Mesodermal cell (in vitro differentiated cells): ENCODE measurements at regions not wholly inside any gene's neighbourhood (a gene's known extent, or its start where the extent isn't known, plus 50 kb on each side); places are given as distances from the start of the nearest gene placed in this dataset.

Source experiments
- H3K27ac ChIP-seq: 2 replicates; pipeline ENCODE4 v1.7.0; 2013; ENCODE audit warnings: mild to moderate bottlenecking, low read depth, low read length, moderate library complexity; ENCODE audit not compliant: severe bottlenecking
- H3K36me3 ChIP-seq: 2 replicates; pipeline ENCODE4 v1.7.1; 2013; ENCODE audit warnings: mild to moderate bottlenecking, low read length, moderate library complexity; ENCODE audit not compliant: control insufficient read depth, insufficient read depth
- H3K4me1 ChIP-seq: one replicate; pipeline ENCODE4 v1.7.1; 2013; ENCODE audit warnings: mild to moderate bottlenecking, low read length; ENCODE audit not compliant: insufficient read depth, control insufficient read depth, poor library complexity, severe bottlenecking
- H3K4me3 ChIP-seq: 2 replicates; pipeline ENCODE4 v1.7.0; 2013; ENCODE audit warnings: low read length, control low read depth, mild to moderate bottlenecking; ENCODE audit not compliant: insufficient read depth, poor library complexity, severe bottlenecking; ENCODE audit errors: extremely low read depth
- H3K9me3 ChIP-seq: 2 replicates; pipeline ENCODE4 v1.7.1; 2013; ENCODE audit warnings: mild to moderate bottlenecking, low read length, moderate library complexity; ENCODE audit not compliant: control insufficient read depth
- WGBS, 2 experiments: methylation state at CpG; one replicate each; pipeline ENCODE4 v1.1.5; 2013; ENCODE audit warnings: missing lambda C conversion rate in 2 of 2; ENCODE audit not compliant: insufficient coverage in 2 of 2; 5-methylcytosine and 5-hydroxymethylcytosine counted together

DNA sequence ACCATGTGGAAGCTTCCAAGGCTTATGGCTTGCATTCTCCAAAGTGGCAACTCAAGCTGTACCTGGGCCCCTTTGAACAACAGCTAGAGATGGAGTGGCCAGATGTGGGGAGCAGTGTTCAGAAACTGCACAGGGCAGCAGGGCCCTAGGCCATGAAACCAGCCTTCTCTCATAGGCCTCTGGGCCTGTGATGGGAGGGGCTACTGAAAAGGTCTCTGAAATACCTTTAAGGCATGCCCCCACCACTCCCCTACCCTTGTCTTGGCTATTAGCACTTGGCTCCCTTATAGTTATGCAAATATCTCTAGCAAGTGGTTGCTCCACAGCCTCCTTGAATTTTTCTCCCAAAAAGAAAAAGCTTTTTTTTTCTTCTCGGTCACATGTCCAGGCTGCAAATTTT lies 1014.6 kb downstream of the DTWD2 start:
- H3K4me1 ChIP-seq: no peaks in the 10 kb centered on the region
- H3K36me3 ChIP-seq: no peaks in the 10 kb centered on the region
- 50% methylated on average over 1 of the region's 1 CpG; no CpG with 5 or more reads in 1 of the 2 experiments for WGBS, 2 experiments
- H3K27ac ChIP-seq: no peak overlapping the region
- no peaks in the 10 kb centered on the region for H3K9me3 ChIP-seq
- H3K4me3 ChIP-seq: no peak overlapping the region

GRCh38 chr5:117955831-117956230 lies 1032.5 kb downstream of the DTWD2 start:
- Histone ChIP-seq H3K27ac (no peak overlapping the region), H3K4me1 (no peaks in the 10 kb centered on the region), H3K9me3 (no peaks in the 10 kb centered on the region), H3K36me3 (no peaks in the 10 kb centered on the region), H3K4me3 (no peak overlapping the region)
- WGBS, 2 experiments: 91 to 93% methylated on average over 3 of the region's 3 CpGs

DNA sequence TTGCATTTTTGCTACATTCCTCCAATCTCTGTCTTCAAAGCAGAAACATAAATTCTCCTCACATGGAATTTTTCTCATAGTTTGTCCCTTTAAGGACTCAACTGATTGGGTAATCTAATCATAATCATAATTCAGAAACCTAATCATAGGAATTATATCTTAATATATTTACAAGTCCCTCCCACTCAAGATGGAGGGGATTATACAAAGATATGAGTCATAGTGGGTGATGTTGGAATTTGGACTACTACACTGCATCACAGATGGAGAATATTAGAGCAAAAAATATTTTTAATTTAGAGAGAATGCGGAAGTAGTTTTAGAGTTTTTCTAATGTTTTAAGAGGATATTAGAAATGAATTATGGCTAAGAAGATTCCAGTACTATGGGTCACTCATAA lies 1034.0 kb downstream of the DTWD2 start:
- no peaks in the 10 kb centered on the region for H3K36me3 ChIP-seq
- no peak overlapping the region for H3K4me3 ChIP-seq
- 100% methylated on average over 1 of the region's 1 CpG; no CpG with 5 or more reads in 1 of the 2 experiments for WGBS, 2 experiments
- no peaks in the 10 kb centered on the region for H3K9me3 ChIP-seq
- H3K27ac ChIP-seq: no peak overlapping the region
- H3K4me1 ChIP-seq: no peaks in the 10 kb centered on the region

- H3K4me1 ChIP-seq: no peaks in the 10 kb centered on the region
- no peaks in the 10 kb centered on the region for H3K9me3 ChIP-seq
- H3K27ac ChIP-seq: no peak overlapping the region
- 96 to 98% methylated on average over 7 to 9 of the region's 13 CpGs for WGBS, 2 experiments
- no peaks in the 10 kb centered on the region for H3K36me3 ChIP-seq
- no peak overlapping the region for H3K4me3 ChIP-seq
Measured at GRCh38 chr5:117953272-117953671, 1035.1 kb downstream of the DTWD2 start.

DNA sequence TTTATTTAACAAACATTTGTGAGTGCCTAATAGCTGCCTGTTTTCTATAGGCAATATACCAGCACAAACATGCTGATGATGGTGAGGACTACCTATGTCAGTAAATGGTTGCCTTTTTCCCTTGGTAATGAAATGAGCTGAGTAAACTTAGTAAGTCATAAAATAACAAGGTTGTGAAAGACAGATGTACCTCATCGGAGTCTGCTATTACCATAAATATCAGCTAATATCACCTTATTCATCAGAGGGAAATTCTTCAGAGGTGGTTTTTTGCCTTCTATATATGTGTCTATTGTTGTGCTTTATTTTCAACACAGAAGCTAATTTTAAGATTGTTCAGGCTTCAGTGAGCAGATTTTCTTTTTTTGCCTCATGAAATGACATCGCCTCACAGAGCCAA lies 1040.5 kb downstream of the DTWD2 start:
- Histone ChIP-seq H3K36me3 (no peaks in the 10 kb centered on the region), H3K4me1 (no peaks in the 10 kb centered on the region), H3K9me3 (no peaks in the 10 kb centered on the region), H3K27ac (no peak overlapping the region), H3K4me3 (no peak overlapping the region)
- WGBS, 2 experiments: no CpG with 5 or more reads among the region's 2 CpGs

DNA sequence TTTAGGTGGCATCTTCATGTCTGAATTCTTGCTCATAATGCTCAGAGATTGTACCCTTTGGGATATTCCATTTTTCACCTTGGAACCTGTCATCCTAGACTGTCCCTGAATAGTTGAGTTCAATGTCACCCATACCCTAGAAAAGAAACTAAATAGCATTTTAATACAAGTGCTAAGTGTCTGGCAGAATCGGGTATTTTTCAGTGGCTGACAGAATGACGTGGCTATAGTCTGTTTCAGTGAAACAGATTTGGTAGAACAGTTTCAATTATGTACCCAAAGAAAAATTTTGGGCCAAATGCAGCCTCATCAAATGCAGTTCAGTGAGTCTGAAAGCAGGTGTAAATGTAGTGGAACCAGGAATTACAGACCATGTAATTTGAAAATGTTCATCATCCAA lies 1041.2 kb downstream of the DTWD2 start:
- WGBS, 2 experiments: 89 to 94% methylated on average over 2 of the region's 2 CpGs
- no peaks in the 10 kb centered on the region for H3K36me3 ChIP-seq
- no peaks in the 10 kb centered on the region for H3K9me3 ChIP-seq
- H3K4me3 ChIP-seq: no peak overlapping the region
- no peak overlapping the region for H3K27ac ChIP-seq
- no peaks in the 10 kb centered on the region for H3K4me1 ChIP-seq

DNA sequence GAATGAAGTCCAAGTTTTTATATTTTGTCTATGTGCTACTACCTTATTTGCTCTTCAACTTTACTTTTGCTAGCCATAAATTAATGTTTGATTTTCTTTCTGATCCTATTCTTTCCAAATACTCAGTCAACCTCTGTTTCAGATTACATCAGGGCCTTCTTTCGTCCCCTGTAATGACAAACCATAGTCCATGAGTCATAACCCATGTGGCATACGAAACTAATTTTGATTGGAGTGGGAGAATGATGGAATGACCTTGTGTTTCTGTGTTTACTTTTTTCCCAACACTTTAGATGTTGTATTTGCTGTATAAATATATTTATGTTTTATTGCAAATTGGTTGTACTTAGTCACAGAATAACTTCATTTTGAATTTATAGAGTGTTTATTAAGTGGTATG lies 1043.1 kb downstream of the DTWD2 start:
- no CpG with 5 or more reads among the region's 2 CpGs for WGBS, 2 experiments
- no peak overlapping the region for H3K27ac ChIP-seq
- no peak overlapping the region for H3K4me3 ChIP-seq
- no peaks in the 10 kb centered on the region for H3K36me3 ChIP-seq
- H3K9me3 ChIP-seq: no peaks in the 10 kb centered on the region
- no peaks in the 10 kb centered on the region for H3K4me1 ChIP-seq

GRCh38 chr5:117943541-117943940 lies 1044.8 kb downstream of the DTWD2 start:
- H3K4me1 ChIP-seq: no peaks in the 10 kb centered on the region
- no peaks in the 10 kb centered on the region for H3K9me3 ChIP-seq
- WGBS, 2 experiments: 85 to 93% methylated on average over 3 of the region's 3 CpGs
- no peaks in the 10 kb centered on the region for H3K36me3 ChIP-seq
- no peak overlapping the region for H3K27ac ChIP-seq
- no peak overlapping the region for H3K4me3 ChIP-seq

DNA sequence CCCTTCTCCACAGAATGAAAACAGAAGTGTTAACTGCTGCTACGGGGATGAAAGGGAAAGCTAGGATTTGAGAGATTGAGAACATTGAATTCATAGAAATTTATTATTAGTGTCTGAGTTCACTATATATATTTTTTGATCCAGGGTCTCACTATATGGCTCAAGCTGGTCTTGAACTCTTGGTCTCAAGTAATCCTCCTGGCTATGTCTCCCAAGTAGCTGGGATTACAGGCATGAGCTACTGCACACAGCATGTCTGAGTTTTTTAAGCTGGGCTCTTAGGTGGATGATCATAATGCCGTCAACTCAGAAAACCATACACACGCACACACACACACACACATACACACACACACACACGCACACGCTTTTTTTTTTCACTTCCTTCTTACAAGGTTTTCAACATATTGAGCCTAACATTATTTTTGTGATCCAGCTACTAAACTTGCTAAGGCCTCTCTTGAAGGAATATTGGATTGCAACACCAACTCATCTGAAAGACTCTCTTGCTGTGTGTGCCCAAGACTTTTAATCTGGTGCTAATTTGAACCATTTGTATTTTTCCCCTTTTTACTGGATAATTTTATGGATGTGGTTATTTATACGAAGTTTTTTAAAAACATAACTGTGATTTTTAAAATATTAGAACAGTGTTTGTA lies 1045.4 kb downstream of the DTWD2 start:
- H3K9me3 ChIP-seq: no peaks in the 10 kb centered on the region
- 83 to 91% methylated on average over 3 to 4 of the region's 6 CpGs for WGBS, 2 experiments
- H3K4me3 ChIP-seq: no peak overlapping the region
- no peak overlapping the region for H3K27ac ChIP-seq
- H3K36me3 ChIP-seq: no peaks in the 10 kb centered on the region
- H3K4me1 ChIP-seq: no peaks in the 10 kb centered on the region

GRCh38 chr5:117893211-117893610 lies 1095.1 kb downstream of the DTWD2 start:
- 83 to 88% methylated on average over 1 of the region's 5 CpGs for WGBS, 2 experiments
- Histone ChIP-seq H3K4me1 (no peaks in the 10 kb centered on the region), H3K9me3 (no peaks in the 10 kb centered on the region), H3K36me3 (no peaks in the 10 kb centered on the region), H3K27ac (no peak overlapping the region), H3K4me3 (no peak overlapping the region)

GRCh38 chr5:117892360-117892759 lies 1096.0 kb downstream of the DTWD2 start:
- Histone ChIP-seq H3K4me3 (no peak overlapping the region), H3K9me3 (no peaks in the 10 kb centered on the region), H3K4me1 (no peaks in the 10 kb centered on the region), H3K36me3 (no peaks in the 10 kb centered on the region), H3K27ac (no peak overlapping the region)
- 100% methylated on average over 1 of the region's 4 CpGs; no CpG with 5 or more reads in 1 of the 2 experiments for WGBS, 2 experiments
